ENCODE measurements at regions not wholly inside any gene's neighbourhood (a gene's known extent, or its start where the extent isn't known, plus 50 kb on each side); places are given as distances from the start of the nearest gene placed in this dataset.
"Not testable (repeated sequence)": the region's sequence is repeated elsewhere in the genome, so short reads cannot be mapped to it uniquely, and the experiment has no call there.

GRCh38 chr6:55082021-55082420 lies 92.3 kb upstream of the HCRTR2 start:
- no peak overlapping the region for H2BK120ac ChIP-seq (ENCODE audit: low read depth, low read length)
- no peak overlapping the region for H3K18ac ChIP-seq (ENCODE audit: low read depth in 1 of 2, low read length in 2 of 2)
- no peak overlapping the region for H2BK5ac ChIP-seq (ENCODE audit: low read depth, low read length, poor library complexity, severe bottlenecking)
- H4K91ac ChIP-seq (ENCODE audit: low read length) = no peak overlapping the region
- H3K4me2 ChIP-seq (ENCODE audit: low read length, poor library complexity, severe bottlenecking) = no peak overlapping the region
- H2AFZ ChIP-seq (ENCODE audit: low read depth, low read length) = no peak overlapping the region
- no peaks in the 10 kb centered on the region for H3K36me3 ChIP-seq (ENCODE audit: control insufficient read depth in 1 of 2, insufficient read depth in 2 of 2, low read depth in 1 of 2, low read length in 2 of 2)
- no peak overlapping the region for H4K8ac ChIP-seq (ENCODE audit: low read length)
- H3K79me1 ChIP-seq (replicated peaks; ENCODE audit: low read length, poor library complexity, severe bottlenecking) = no peaks in the 10 kb centered on the region
- H3K27ac ChIP-seq (ENCODE audit: low read length, poor library complexity, severe bottlenecking) = no peak overlapping the region
- no peak overlapping the region for H3K14ac ChIP-seq (ENCODE audit: low read length in 2 of 2)
- no peaks in the 10 kb centered on the region for H3K4me1 ChIP-seq (ENCODE audit: control insufficient read depth, insufficient read depth, low read depth, low read length)
- H2BK12ac ChIP-seq (ENCODE audit: low read length in 2 of 2) = no peak overlapping the region
- no peak overlapping the region for H2AK5ac ChIP-seq (ENCODE audit: low read length, severe bottlenecking)
- no peak overlapping the region for H3K4ac ChIP-seq (ENCODE audit: low read depth in 1 of 2, low read length in 2 of 2)
- H2BK15ac ChIP-seq (ENCODE audit: low read depth, poor library complexity, severe bottlenecking) = no peak overlapping the region
- DNase-seq = no peak
- H3K4me3 ChIP-seq (ENCODE audit: insufficient read depth in 1 of 2, low read depth in 1 of 2, low read length in 2 of 2) = no peak overlapping the region
- H3K27me3 ChIP-seq (ENCODE audit: control insufficient read depth in 1 of 2, insufficient read depth in 1 of 2, low read length in 2 of 2) = no peaks in the 10 kb centered on the region
- no peak overlapping the region for H3K23ac ChIP-seq (ENCODE audit: low read length in 2 of 2)
- no peak overlapping the region for H3K9ac ChIP-seq (ENCODE audit: low read length)
- H3K9me3 ChIP-seq (ENCODE audit: control insufficient read depth, low read length) = no peaks in the 10 kb centered on the region
- 90% methylated on average over 2 of the region's 3 CpGs for WGBS

- not testable (repeated sequence) for H2AFZ ChIP-seq (ENCODE audit: low read depth, low read length); H4K91ac ChIP-seq (ENCODE audit: low read length); H2BK15ac ChIP-seq (ENCODE audit: low read depth, poor library complexity, severe bottlenecking); H3K9ac ChIP-seq (ENCODE audit: low read length); H2BK12ac ChIP-seq (ENCODE audit: low read length in 2 of 2); H3K14ac ChIP-seq (ENCODE audit: low read length in 2 of 2); H3K4me1 ChIP-seq (ENCODE audit: control insufficient read depth, insufficient read depth, low read depth, low read length); DNase-seq; H4K8ac ChIP-seq (ENCODE audit: low read length); H3K79me1 ChIP-seq (replicated peaks; ENCODE audit: low read length, poor library complexity, severe bottlenecking); H3K4me2 ChIP-seq (ENCODE audit: low read length, poor library complexity, severe bottlenecking); H3K4me3 ChIP-seq (ENCODE audit: insufficient read depth in 1 of 2, low read depth in 1 of 2, low read length in 2 of 2); H2AK5ac ChIP-seq (ENCODE audit: low read length, severe bottlenecking); H2BK120ac ChIP-seq (ENCODE audit: low read depth, low read length); H3K4ac ChIP-seq (ENCODE audit: low read depth in 1 of 2, low read length in 2 of 2); H3K18ac ChIP-seq (ENCODE audit: low read depth in 1 of 2, low read length in 2 of 2); H3K9me3 ChIP-seq (ENCODE audit: control insufficient read depth, low read length); H3K36me3 ChIP-seq (ENCODE audit: control insufficient read depth in 1 of 2, insufficient read depth in 2 of 2, low read depth in 1 of 2, low read length in 2 of 2); H3K27ac ChIP-seq (ENCODE audit: low read length, poor library complexity, severe bottlenecking); H2BK5ac ChIP-seq (ENCODE audit: low read depth, low read length, poor library complexity, severe bottlenecking); H3K27me3 ChIP-seq (ENCODE audit: control insufficient read depth in 1 of 2, insufficient read depth in 1 of 2, low read length in 2 of 2); H3K23ac ChIP-seq (ENCODE audit: low read length in 2 of 2)
- 69% methylated on average over 5 of the region's 6 CpGs for WGBS
Observed at GRCh38 chr6:55088011-55088410, 86.3 kb upstream of the HCRTR2 start.

DNA sequence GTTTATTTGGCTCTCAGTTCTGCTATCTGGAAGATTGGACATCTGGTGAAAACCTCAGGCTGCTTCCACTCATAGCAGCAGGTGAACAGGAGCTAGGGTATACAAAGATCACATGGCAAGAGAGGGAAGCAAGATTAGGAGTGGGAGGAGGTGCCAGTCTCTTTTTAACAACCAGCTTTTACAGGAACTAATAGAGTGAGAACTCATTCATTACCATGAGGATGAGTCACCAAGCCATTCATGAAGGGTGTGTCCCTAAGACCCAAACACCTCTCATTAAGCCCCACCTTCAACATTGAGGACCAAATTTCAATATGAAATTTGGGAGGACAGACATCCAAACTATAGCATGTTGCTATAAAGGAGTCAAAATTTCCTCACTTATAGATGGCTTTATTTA lies 85.4 kb upstream of the HCRTR2 start:
- DNase-seq = no peak
- no peaks in the 10 kb centered on the region for H3K27me3 ChIP-seq (ENCODE audit: control insufficient read depth in 1 of 2, insufficient read depth in 1 of 2, low read length in 2 of 2)
- H3K9me3 ChIP-seq (ENCODE audit: control insufficient read depth, low read length) = no peaks in the 10 kb centered on the region
- H2BK12ac ChIP-seq (ENCODE audit: low read length in 2 of 2) = no peak overlapping the region
- no peak overlapping the region for H4K8ac ChIP-seq (ENCODE audit: low read length)
- H2BK5ac ChIP-seq (ENCODE audit: low read depth, low read length, poor library complexity, severe bottlenecking) = no peak overlapping the region
- no peak overlapping the region for H3K4me3 ChIP-seq (ENCODE audit: insufficient read depth in 1 of 2, low read depth in 1 of 2, low read length in 2 of 2)
- no peak overlapping the region for H2AK5ac ChIP-seq (ENCODE audit: low read length, severe bottlenecking)
- H3K9ac ChIP-seq (ENCODE audit: low read length) = no peak overlapping the region
- H2BK120ac ChIP-seq (ENCODE audit: low read depth, low read length) = no peak overlapping the region
- H3K36me3 ChIP-seq (ENCODE audit: control insufficient read depth in 1 of 2, insufficient read depth in 2 of 2, low read depth in 1 of 2, low read length in 2 of 2) = no peaks in the 10 kb centered on the region
- no peak overlapping the region for H3K23ac ChIP-seq (ENCODE audit: low read length in 2 of 2)
- H4K91ac ChIP-seq (ENCODE audit: low read length) = no peak overlapping the region
- H2BK15ac ChIP-seq (ENCODE audit: low read depth, poor library complexity, severe bottlenecking) = no peak overlapping the region
- no peak overlapping the region for H3K4ac ChIP-seq (ENCODE audit: low read depth in 1 of 2, low read length in 2 of 2)
- no peak overlapping the region for H3K27ac ChIP-seq (ENCODE audit: low read length, poor library complexity, severe bottlenecking)
- no peaks in the 10 kb centered on the region for H3K79me1 ChIP-seq (replicated peaks; ENCODE audit: low read length, poor library complexity, severe bottlenecking)
- no peak overlapping the region for H3K4me2 ChIP-seq (ENCODE audit: low read length, poor library complexity, severe bottlenecking)
- no peak overlapping the region for H2AFZ ChIP-seq (ENCODE audit: low read depth, low read length)
- no peak overlapping the region for H3K14ac ChIP-seq (ENCODE audit: low read length in 2 of 2)
- H3K18ac ChIP-seq (ENCODE audit: low read depth in 1 of 2, low read length in 2 of 2) = no peak overlapping the region
- no peaks in the 10 kb centered on the region for H3K4me1 ChIP-seq (ENCODE audit: control insufficient read depth, insufficient read depth, low read depth, low read length)

GRCh38 chr6:55089325-55089724 lies 85.0 kb upstream of the HCRTR2 start:
- H3K4ac ChIP-seq (ENCODE audit: low read depth in 1 of 2, low read length in 2 of 2) = no peak overlapping the region
- H3K4me2 ChIP-seq (ENCODE audit: low read length, poor library complexity, severe bottlenecking) = no peak overlapping the region
- H2AFZ ChIP-seq (ENCODE audit: low read depth, low read length) = no peak overlapping the region
- 94% methylated on average over 2 of the region's 2 CpGs for WGBS
- no peak overlapping the region for H4K91ac ChIP-seq (ENCODE audit: low read length)
- H3K4me3 ChIP-seq (ENCODE audit: insufficient read depth in 1 of 2, low read depth in 1 of 2, low read length in 2 of 2) = no peak overlapping the region
- no peak overlapping the region for H3K18ac ChIP-seq (ENCODE audit: low read depth in 1 of 2, low read length in 2 of 2)
- no peak overlapping the region for H4K8ac ChIP-seq (ENCODE audit: low read length)
- no peak overlapping the region for H3K9ac ChIP-seq (ENCODE audit: low read length)
- no peaks in the 10 kb centered on the region for H3K9me3 ChIP-seq (ENCODE audit: control insufficient read depth, low read length)
- no peak overlapping the region for H2BK15ac ChIP-seq (ENCODE audit: low read depth, poor library complexity, severe bottlenecking)
- H3K23ac ChIP-seq (ENCODE audit: low read length in 2 of 2) = no peak overlapping the region
- no peak overlapping the region for H2BK5ac ChIP-seq (ENCODE audit: low read depth, low read length, poor library complexity, severe bottlenecking)
- no peaks in the 10 kb centered on the region for H3K27me3 ChIP-seq (ENCODE audit: control insufficient read depth in 1 of 2, insufficient read depth in 1 of 2, low read length in 2 of 2)
- H3K27ac ChIP-seq (ENCODE audit: low read length, poor library complexity, severe bottlenecking) = no peak overlapping the region
- H3K79me1 ChIP-seq (replicated peaks; ENCODE audit: low read length, poor library complexity, severe bottlenecking) = no peaks in the 10 kb centered on the region
- H2BK120ac ChIP-seq (ENCODE audit: low read depth, low read length) = no peak overlapping the region
- H3K36me3 ChIP-seq (ENCODE audit: control insufficient read depth in 1 of 2, insufficient read depth in 2 of 2, low read depth in 1 of 2, low read length in 2 of 2) = no peaks in the 10 kb centered on the region
- H2AK5ac ChIP-seq (ENCODE audit: low read length, severe bottlenecking) = no peak overlapping the region
- H2BK12ac ChIP-seq (ENCODE audit: low read length in 2 of 2) = no peak overlapping the region
- no peaks in the 10 kb centered on the region for H3K4me1 ChIP-seq (ENCODE audit: control insufficient read depth, insufficient read depth, low read depth, low read length)
- DNase-seq = no peak
- H3K14ac ChIP-seq (ENCODE audit: low read length in 2 of 2) = no peak overlapping the region

Data from mesenchymal stem cell (in vitro differentiated cells and primary cell).